Smooth muscle cell (in vitro differentiated cells): ENCODE measurements at regions not wholly inside any gene's neighbourhood (a gene's known extent, or its start where the extent isn't known, plus 50 kb on each side); places are given as distances from the start of the nearest gene placed in this dataset.

Experiments used
- DNase-seq: peaks from one replicate; lab custom pipeline; 2025; ENCODE audit not compliant: unreplicated experiment; lab: John Stamatoyannopoulos, UW
- H2AFZ ChIP-seq: fragments of 200-600 bp; sonication (generic); 2 replicates; pipeline ENCODE4 v1.6.0; 2016; ENCODE audit warnings: antibody characterized with exemption, low read depth, mild to moderate bottlenecking
- H3F3A ChIP-seq: fragments of 200-600 bp; sonication (generic); 2 replicates; pipeline ENCODE4 v1.6.0; 2017; ENCODE audit warnings: antibody characterized with exemption, low read depth
- H3K27ac ChIP-seq: fragments of 200-600 bp; sonication (generic); 2 replicates; pipeline ENCODE4 v1.5.1; 2016; ENCODE audit warnings: low read depth, mild to moderate bottlenecking
- H3K27me3 ChIP-seq: fragments of 200-600 bp; sonication (generic); 2 replicates; pipeline ENCODE4 v1.6.1; 2016; ENCODE audit warnings: low read depth, mild to moderate bottlenecking
- H3K36me3 ChIP-seq: fragments of 200-600 bp; sonication (generic); 2 replicates; pipeline ENCODE4 v1.5.1; 2016; ENCODE audit warnings: low read depth
- H3K4me1 ChIP-seq: fragments of 200-600 bp; sonication (generic); 2 replicates; pipeline ENCODE4 v1.5.1; 2016; ENCODE audit warnings: low read depth
- H3K4me2 ChIP-seq: fragments of 200-600 bp; sonication (generic); 2 replicates; pipeline ENCODE4 v1.6.0; 2016; ENCODE audit warnings: mild to moderate bottlenecking
- H3K4me3 ChIP-seq: fragments of 200-600 bp; sonication (generic); 2 replicates; pipeline ENCODE4 v1.5.1; 2016; ENCODE audit warnings: mild to moderate bottlenecking
- H3K79me2 ChIP-seq: fragments of 200-600 bp; sonication (generic); 2 replicates; pipeline ENCODE4 v1.6.0; 2016; ENCODE audit warnings: low read depth, mild to moderate bottlenecking
- H3K9ac ChIP-seq: fragments of 200-600 bp; sonication (generic); 2 replicates; pipeline ENCODE4 v1.6.0; 2016; ENCODE audit warnings: low read depth
- H3K9me3 ChIP-seq: fragments of 200-600 bp; sonication (generic); replicated peaks from 2 replicates; pipeline ENCODE4 v1.5.1; 2016; ENCODE audit warnings: low read depth
- H4K20me1 ChIP-seq: fragments of 200-600 bp; sonication (generic); 2 replicates; pipeline ENCODE4 v1.6.0; 2016; ENCODE audit warnings: low read depth
- WGBS: methylation state at CpG from one replicate; pipeline ENCODE4 v1.1.7; 2016; ENCODE audit warnings: low lambda C conversion rate; 5-methylcytosine and 5-hydroxymethylcytosine counted together
- TF ChIP-seq, protein P1 (sequence below): fragments of 200-600 bp; sonication (generic); IDR thresholded peaks from 2 replicates; pipeline ENCODE4 v1.5.1; 2017; ENCODE audit warnings: borderline replicate concordance, mild to moderate bottlenecking, antibody characterized with exemption; ENCODE audit not compliant: insufficient read depth, poor library complexity, severe bottlenecking

DNA sequence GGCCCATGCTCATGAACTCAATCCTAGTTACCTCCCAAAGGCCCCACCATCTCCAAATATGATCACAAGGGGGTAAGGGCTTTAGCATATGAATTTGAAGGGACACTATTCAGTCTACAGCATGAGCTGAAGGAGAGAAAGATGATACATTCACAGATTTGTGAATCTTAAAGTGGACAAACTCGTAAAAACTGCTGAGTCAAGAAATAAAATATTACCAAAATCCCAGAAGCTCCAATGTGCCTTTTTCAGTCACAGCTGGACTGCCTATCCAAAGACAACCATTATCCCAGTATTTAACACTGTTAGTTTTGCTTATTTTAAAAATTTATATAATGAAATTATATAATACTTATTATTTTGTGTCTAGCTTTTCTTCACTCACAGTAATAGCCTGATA is 109.0 kb downstream of the CXXC4 start:
- H3K9ac ChIP-seq, result no peak overlapping the region
- H3K36me3 ChIP-seq, result no peaks in the 10 kb centered on the region
- TF ChIP-seq, protein P1, sequence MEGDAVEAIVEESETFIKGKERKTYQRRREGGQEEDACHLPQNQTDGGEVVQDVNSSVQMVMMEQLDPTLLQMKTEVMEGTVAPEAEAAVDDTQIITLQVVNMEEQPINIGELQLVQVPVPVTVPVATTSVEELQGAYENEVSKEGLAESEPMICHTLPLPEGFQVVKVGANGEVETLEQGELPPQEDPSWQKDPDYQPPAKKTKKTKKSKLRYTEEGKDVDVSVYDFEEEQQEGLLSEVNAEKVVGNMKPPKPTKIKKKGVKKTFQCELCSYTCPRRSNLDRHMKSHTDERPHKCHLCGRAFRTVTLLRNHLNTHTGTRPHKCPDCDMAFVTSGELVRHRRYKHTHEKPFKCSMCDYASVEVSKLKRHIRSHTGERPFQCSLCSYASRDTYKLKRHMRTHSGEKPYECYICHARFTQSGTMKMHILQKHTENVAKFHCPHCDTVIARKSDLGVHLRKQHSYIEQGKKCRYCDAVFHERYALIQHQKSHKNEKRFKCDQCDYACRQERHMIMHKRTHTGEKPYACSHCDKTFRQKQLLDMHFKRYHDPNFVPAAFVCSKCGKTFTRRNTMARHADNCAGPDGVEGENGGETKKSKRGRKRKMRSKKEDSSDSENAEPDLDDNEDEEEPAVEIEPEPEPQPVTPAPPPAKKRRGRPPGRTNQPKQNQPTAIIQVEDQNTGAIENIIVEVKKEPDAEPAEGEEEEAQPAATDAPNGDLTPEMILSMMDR, result no peak
- H3K9me3 ChIP-seq, result no peaks in the 10 kb centered on the region
- no peaks in the 10 kb centered on the region for H3K79me2 ChIP-seq
- no peaks in the 10 kb centered on the region for H4K20me1 ChIP-seq
- H3K27me3 ChIP-seq, result peaks cover 7% of the 10 kb centered on the region
- 84% methylated on average over 1 of the region's 1 CpG for WGBS
- H2AFZ ChIP-seq, result no peak overlapping the region
- H3F3A ChIP-seq, result no peaks in the 10 kb centered on the region
- no peak for DNase-seq
- H3K4me3 ChIP-seq, result no peak overlapping the region
- no peaks in the 10 kb centered on the region for H3K4me1 ChIP-seq
- H3K27ac ChIP-seq, result no peak overlapping the region
- no peak overlapping the region for H3K4me2 ChIP-seq

DNA sequence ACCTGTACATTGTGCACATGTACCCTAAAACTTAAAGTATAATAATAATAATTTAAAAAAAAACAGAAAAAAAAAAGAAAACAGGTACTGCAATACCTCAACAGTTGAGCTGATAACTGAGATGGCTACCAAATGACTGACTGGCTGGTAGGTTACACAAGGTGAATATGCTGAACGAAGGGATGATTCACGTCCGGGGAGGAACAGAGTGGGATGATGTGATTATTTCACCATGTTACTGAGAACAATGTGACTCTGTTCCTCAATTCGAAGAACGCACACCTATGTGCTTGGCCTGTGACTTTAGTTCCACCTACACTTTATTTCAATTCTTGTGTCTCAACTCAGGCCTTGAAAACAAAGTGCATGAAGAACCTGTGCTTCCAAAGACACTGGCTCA is 111.7 kb downstream of the CXXC4 start:
- Histone ChIP-seq H3F3A (no peaks in the 10 kb centered on the region), H3K36me3 (no peaks in the 10 kb centered on the region), H3K27me3 (no peaks in the 10 kb centered on the region), H3K79me2 (no peaks in the 10 kb centered on the region), H2AFZ (no peak overlapping the region), H4K20me1 (no peaks in the 10 kb centered on the region), H3K9ac (no peak overlapping the region), H3K4me1 (no peaks in the 10 kb centered on the region), H3K27ac (no peak overlapping the region), H3K9me3 (no peaks in the 10 kb centered on the region), H3K4me3 (no peak overlapping the region), H3K4me2 (no peak overlapping the region)
- DNase-seq, result no peak
- 90% methylated on average over 5 of the region's 5 CpGs for whole genome bisulfite sequencing
- TF ChIP-seq, protein P1, result no peak

- WGBS, result 92% methylated on average over 1 of the region's 1 CpG
- no peak for DNase-seq
- Histone ChIP-seq H3F3A (no peaks in the 10 kb centered on the region), H3K4me1 (no peaks in the 10 kb centered on the region), H3K27me3 (no peaks in the 10 kb centered on the region), H4K20me1 (no peaks in the 10 kb centered on the region), H3K4me2 (no peak overlapping the region), H3K9ac (no peak overlapping the region), H3K79me2 (no peaks in the 10 kb centered on the region), H3K4me3 (no peak overlapping the region), H3K27ac (no peak overlapping the region), H2AFZ (no peak overlapping the region), H3K36me3 (no peaks in the 10 kb centered on the region), H3K9me3 (no peaks in the 10 kb centered on the region)
- TF ChIP-seq, protein P1, result no peak
Measured at GRCh38 chr4:104381729-104382128, 113.0 kb downstream of the CXXC4 start.

DNA sequence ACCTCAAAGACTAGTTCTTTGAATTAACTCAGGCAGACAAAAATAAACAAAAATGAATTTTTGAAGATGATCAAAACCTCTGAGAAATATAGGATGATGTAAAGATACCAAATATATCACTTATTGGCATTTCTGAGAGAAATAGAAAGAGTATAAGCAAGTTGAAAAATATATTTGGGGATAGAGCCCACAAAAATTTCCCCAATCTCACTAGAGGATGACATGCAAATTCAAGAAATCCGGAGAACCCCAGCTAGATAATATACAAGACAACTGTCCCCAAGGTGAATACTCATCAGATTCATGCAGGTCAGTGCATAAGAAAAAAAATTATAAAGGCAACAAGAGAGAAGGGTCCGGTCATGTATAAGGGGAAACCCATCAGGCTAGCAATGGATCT is 129.1 kb downstream of the CXXC4 start:
- H3K9me3 ChIP-seq, result no peaks in the 10 kb centered on the region
- H3K4me3 ChIP-seq, result no peak overlapping the region
- no peaks in the 10 kb centered on the region for H4K20me1 ChIP-seq
- H3K4me1 ChIP-seq, result no peaks in the 10 kb centered on the region
- no peaks in the 10 kb centered on the region for H3K36me3 ChIP-seq
- TF ChIP-seq, protein P1, result no peak
- DNase-seq, result no peak
- no peak overlapping the region for H3K4me2 ChIP-seq
- no peaks in the 10 kb centered on the region for H3F3A ChIP-seq
- no peaks in the 10 kb centered on the region for H3K79me2 ChIP-seq
- no peak overlapping the region for H3K9ac ChIP-seq
- no peaks in the 10 kb centered on the region for H3K27me3 ChIP-seq
- H2AFZ ChIP-seq, result no peak overlapping the region
- H3K27ac ChIP-seq, result no peak overlapping the region
- 91% methylated on average over 2 of the region's 2 CpGs for WGBS
